CD14-positive monocyte (primary cell): ENCODE measurements at regions not wholly inside any gene's neighbourhood (a gene's known extent, or its start where the extent isn't known, plus 50 kb on each side); places are given as distances from the start of the nearest gene placed in this dataset.

Experiments
- DNase-seq, 3 donors: peaks; one replicate each; pipeline ENCODE4 v3.0.0-alpha.2; 2011 to 2022
- H2AFZ ChIP-seq: 2 replicates; pipeline ENCODE4 v1.6.0; 2012; ENCODE audit warnings: mild to moderate bottlenecking, low read depth, low read length, inconsistent platforms; ENCODE audit not compliant: insufficient read depth, poor library complexity, severe bottlenecking
- H3K27ac ChIP-seq, 2 donors: 1 replicate in 1 of 2; 2 replicates in 1 of 2; pipeline ENCODE4 v1.5.1; 2012 to 2013; ENCODE audit warnings: low read length in 2 of 2, control low read depth in 1 of 2, inconsistent platforms in 1 of 2, low read depth in 1 of 2, mild to moderate bottlenecking in 1 of 2
- H3K27me3 ChIP-seq, 2 donors: one replicate each; pipeline versions ENCODE4 v1.6.0 to v1.6.1; 2011 to 2013; ENCODE audit warnings: low read length in 2 of 2; ENCODE audit not compliant: control insufficient read depth in 2 of 2, insufficient read depth in 2 of 2
- H3K36me3 ChIP-seq, 2 donors: replicated peaks in 1 of 2; 1 replicate in 1 of 2; 2 replicates in 1 of 2; pipeline versions ENCODE4 v1.5.1 to v1.6.1; 2012 to 2013; ENCODE audit warnings: low read length in 2 of 2, control low read depth in 1 of 2, inconsistent platforms in 1 of 2, mild to moderate bottlenecking in 1 of 2; ENCODE audit not compliant: insufficient read depth in 2 of 2, control insufficient read depth in 1 of 2
- H3K4me1 ChIP-seq, 2 donors: 1 replicate in 1 of 2; 2 replicates in 1 of 2; pipeline versions ENCODE4 v1.5.1 to v1.6.1; 2012 to 2013; ENCODE audit warnings: low read length in 2 of 2, control low read depth in 1 of 2, inconsistent platforms in 1 of 2, mild to moderate bottlenecking in 1 of 2, moderate library complexity in 1 of 2; ENCODE audit not compliant: insufficient read depth in 2 of 2, control insufficient read depth in 1 of 2
- H3K4me2 ChIP-seq: replicated peaks from 2 replicates; pipeline ENCODE3; 2012; ENCODE audit warnings: low read length, moderate library complexity, mild to moderate bottlenecking; ENCODE audit not compliant: poor library complexity, severe bottlenecking; ENCODE audit errors: extremely low read depth
- H3K4me3 ChIP-seq, 3 experiments: fragments of 200-600 bp in 1 of 3; sonication (generic) in 1 of 3; replicated peaks in 1 of 3; 1 replicate in 2 of 3; 2 replicates in 1 of 3; pipeline ENCODE4 v1.5.1; 2011 to 2013; ENCODE audit warnings: low read length in 3 of 3, mild to moderate bottlenecking in 3 of 3, control low read depth in 2 of 3, low read depth in 2 of 3, inconsistent platforms in 1 of 3, moderate library complexity in 1 of 3
- H3K79me2 ChIP-seq: 2 replicates; pipeline ENCODE4 v1.6.0; 2012; ENCODE audit warnings: mild to moderate bottlenecking, control low read depth, inconsistent platforms, low read length, moderate library complexity; ENCODE audit not compliant: insufficient read depth
- H3K9ac ChIP-seq: 2 replicates; pipeline ENCODE4 v1.6.0; 2017; ENCODE audit warnings: low read length, mild to moderate bottlenecking; ENCODE audit not compliant: insufficient read depth, poor library complexity, severe bottlenecking
- H3K9me3 ChIP-seq, 2 donors: replicated peaks in 1 of 2; 1 replicate in 1 of 2; 2 replicates in 1 of 2; pipeline versions ENCODE4 v1.5.1 to v1.6.1; 2012 to 2013; ENCODE audit warnings: low read length in 2 of 2, control low read depth in 1 of 2; ENCODE audit not compliant: control insufficient read depth in 1 of 2, insufficient read depth in 1 of 2
- H4K20me1 ChIP-seq: 2 replicates; pipeline ENCODE4 v1.6.0; 2012; ENCODE audit warnings: mild to moderate bottlenecking, low read length, control low read depth, moderate library complexity; ENCODE audit not compliant: insufficient read depth
- H3K27ac Mint-ChIP-seq, 7 donors: one replicate each; pipeline ENCODE4 v1.8.0; 2020; ENCODE audit warnings: mild to moderate bottlenecking in 7 of 7, mixed read lengths in 7 of 7, moderate library complexity in 6 of 7, inconsistent platforms in 2 of 7
- H3K27me3 Mint-ChIP-seq, 3 donors: one replicate each; pipeline ENCODE4 v1.8.0; 2021 to 2022; ENCODE audit warnings: low read depth in 3 of 3, mild to moderate bottlenecking in 3 of 3, mixed read lengths in 3 of 3, moderate library complexity in 3 of 3, inconsistent platforms in 1 of 3
- H3K36me3 Mint-ChIP-seq, 2 donors: one replicate each; pipeline ENCODE4 v1.8.0; 2020; ENCODE audit warnings: mixed read lengths in 2 of 2, inconsistent platforms in 1 of 2, mild to moderate bottlenecking in 1 of 2
- H3K4me1 Mint-ChIP-seq: one replicate; pipeline ENCODE4 v1.8.0; 2020; ENCODE audit warnings: mild to moderate bottlenecking, mixed read lengths
- H3K4me3 Mint-ChIP-seq, 2 donors: one replicate each; pipeline ENCODE4 v1.8.0; 2020; ENCODE audit warnings: mild to moderate bottlenecking in 2 of 2, mixed read lengths in 2 of 2, moderate library complexity in 1 of 2
- H3K9me3 Mint-ChIP-seq, 7 donors: one replicate each; pipeline ENCODE4 v1.8.0; 2020 to 2022; ENCODE audit warnings: mixed read lengths in 7 of 7, mild to moderate bottlenecking in 6 of 7, moderate library complexity in 6 of 7, inconsistent platforms in 2 of 7
- CTCF ChIP-seq: fragments of 200-600 bp; IDR thresholded peaks from one replicate; pipeline ENCODE4 v1.8.0; 2022; ENCODE audit warnings: antibody characterized with exemption, mild to moderate bottlenecking
- WGBS: methylation state at CpG from one replicate; pipeline ENCODE4 v1.1.5; 2013; ENCODE audit warnings: missing lambda C conversion rate; ENCODE audit not compliant: insufficient coverage; 5-methylcytosine and 5-hydroxymethylcytosine counted together
- intact Hi-C, 2 donors: fragments of 100-400 bp; cut with micrococcal nuclease; formaldehyde crosslinking; loops; one replicate each; pipeline versions ENCODE4 v1.15.0 to v1.15.1; 2023

GRCh38 chr10:10826125-10826524 is 191.5 kb upstream of the CELF2 start:
- H3K4me1 Mint-ChIP-seq = no peaks in the 10 kb centered on the region
- peaks cover 0 to 6% (median 4%) of the 10 kb centered on the region in 3 donors for H3K27me3 Mint-ChIP-seq
- H3K27ac ChIP-seq = no peak overlapping the region
- no peak for DNase-seq
- H3K9me3 ChIP-seq = peaks cover 0 to under 1% of the 10 kb centered on the region in 2 donors
- H2AFZ ChIP-seq = no peak overlapping the region
- no peak overlapping the region for H3K9ac ChIP-seq
- no peaks in the 10 kb centered on the region for H3K36me3 ChIP-seq
- no CpG with 5 or more reads among the region's 1 CpG for WGBS
- H3K36me3 Mint-ChIP-seq = no peaks in the 10 kb centered on the region
- H3K4me3 ChIP-seq = no peak overlapping the region
- H3K4me2 ChIP-seq = no peak overlapping the region
- H3K4me3 Mint-ChIP-seq = no peak overlapping the region
- peaks cover 0 to 4% (median 1%) of the 10 kb centered on the region in 7 donors for H3K9me3 Mint-ChIP-seq
- no peak overlapping the region for H3K27ac Mint-ChIP-seq
- peaks cover 0 to 3% of the 10 kb centered on the region in 2 donors for H3K27me3 ChIP-seq
- intact Hi-C loops = no loop called here
- no peaks in the 10 kb centered on the region for H4K20me1 ChIP-seq
- no peak for TF ChIP-seq CTCF
- H3K79me2 ChIP-seq = no peaks in the 10 kb centered on the region
- H3K4me1 ChIP-seq = no peaks in the 10 kb centered on the region

- no peak overlapping the region for H3K4me2 ChIP-seq
- Mint-ChIP-seq H3K4me1 (no peaks in the 10 kb centered on the region), H3K36me3 (no peaks in the 10 kb centered on the region), H3K4me3 (no peak overlapping the region), H3K27ac (no peak overlapping the region), H3K9me3 (peaks cover 0 to 4% (median 0%) of the 10 kb centered on the region in 7 donors), H3K27me3 (peaks cover 0 to 4% (median 3%) of the 10 kb centered on the region in 3 donors)
- no peaks in the 10 kb centered on the region for H3K79me2 ChIP-seq
- H3K9ac ChIP-seq = no peak overlapping the region
- no peaks in the 10 kb centered on the region for H3K36me3 ChIP-seq
- H4K20me1 ChIP-seq = no peaks in the 10 kb centered on the region
- no peak for DNase-seq
- H3K27me3 ChIP-seq = peaks cover 0 to 3% of the 10 kb centered on the region in 2 donors
- intact Hi-C loops = no loop called here
- no peaks in the 10 kb centered on the region for H3K9me3 ChIP-seq
- no peak overlapping the region for H2AFZ ChIP-seq
- H3K4me1 ChIP-seq = no peaks in the 10 kb centered on the region
- TF ChIP-seq CTCF = no peak
- H3K27ac ChIP-seq = no peak overlapping the region
- no peak overlapping the region for H3K4me3 ChIP-seq
Observed at GRCh38 chr10:10828623-10829022, 189.0 kb upstream of the CELF2 start.
